G401.6 (cell line): ENCODE measurements at regions not wholly inside any gene's neighbourhood (a gene's known extent, or its start where the extent isn't known, plus 50 kb on each side); places are given as distances from the start of the nearest gene placed in this dataset.
"Not testable (repeated sequence)": the region's sequence is repeated elsewhere in the genome, so short reads cannot be mapped to it uniquely, and the experiment has no call there.

Experiments used
- FAIRE-seq: peaks from 2 replicates; lab custom pipeline; 2012; peaks lifted over from hg19 to GRCh38; lab: Jason Lieb, UNC

DNA sequence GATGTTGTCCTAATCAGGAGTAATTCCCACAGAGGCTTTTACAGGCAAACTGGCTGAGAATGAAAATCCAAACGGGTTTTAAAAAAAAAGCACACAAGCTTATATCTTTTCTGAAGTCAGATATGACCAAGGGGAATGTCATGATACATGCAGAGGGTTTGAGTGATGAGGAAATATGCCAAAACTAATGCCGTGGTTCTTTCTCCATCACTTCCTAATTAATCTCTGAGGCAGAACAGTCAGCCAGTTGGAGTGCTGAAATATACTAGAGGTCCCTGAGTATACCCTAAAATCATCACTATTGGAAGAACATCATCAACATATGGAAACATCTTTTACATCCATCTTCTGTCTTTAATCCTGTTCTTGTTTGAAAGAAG, 160.8 kb upstream of the FAR2 start:
- no peak for FAIRE-seq

DNA sequence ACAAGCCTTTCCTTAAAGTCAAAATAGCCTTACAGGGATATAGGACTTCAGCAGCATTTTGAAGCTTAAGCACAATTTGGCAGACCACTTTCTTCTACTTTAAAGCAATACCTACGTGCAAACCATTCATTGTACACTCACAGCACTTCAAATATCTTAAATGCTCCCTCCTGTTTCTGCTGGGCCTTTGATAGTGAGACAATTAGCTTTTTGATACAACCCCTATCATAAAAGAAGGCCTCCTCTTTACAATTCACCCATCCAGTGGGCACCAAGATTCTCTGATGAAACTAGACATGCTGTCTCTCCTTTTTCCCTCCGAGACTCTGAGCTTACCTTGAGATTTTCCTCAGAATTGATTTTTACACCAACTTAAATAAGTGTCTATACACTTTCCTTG, 157.5 kb upstream of the FAR2 start:
- no peak for FAIRE-seq

DNA sequence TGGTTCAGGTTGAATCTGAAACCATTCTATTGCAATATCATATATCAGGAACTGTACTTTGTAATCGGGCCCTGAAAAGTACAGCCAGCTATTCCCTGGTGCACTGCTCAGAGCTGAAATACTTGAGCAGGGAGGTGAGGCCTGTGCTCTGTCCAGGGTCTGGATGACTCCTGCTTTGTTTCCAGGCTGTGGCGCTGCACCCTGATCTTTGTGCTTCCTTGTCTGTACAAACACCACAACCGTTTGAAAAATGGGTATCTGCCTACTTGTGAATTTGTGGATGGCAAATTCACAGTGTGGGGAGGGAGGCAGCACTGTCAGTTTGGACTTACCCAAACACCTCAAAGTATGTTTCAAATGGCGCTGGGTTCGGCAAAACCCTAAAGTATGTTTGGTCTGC, 155.4 kb upstream of the FAR2 start:
- no peak for FAIRE-seq

GRCh38 chr12:28994179-28994715, 154.8 kb upstream of the FAR2 start:
- FAIRE-seq = no peak

DNA sequence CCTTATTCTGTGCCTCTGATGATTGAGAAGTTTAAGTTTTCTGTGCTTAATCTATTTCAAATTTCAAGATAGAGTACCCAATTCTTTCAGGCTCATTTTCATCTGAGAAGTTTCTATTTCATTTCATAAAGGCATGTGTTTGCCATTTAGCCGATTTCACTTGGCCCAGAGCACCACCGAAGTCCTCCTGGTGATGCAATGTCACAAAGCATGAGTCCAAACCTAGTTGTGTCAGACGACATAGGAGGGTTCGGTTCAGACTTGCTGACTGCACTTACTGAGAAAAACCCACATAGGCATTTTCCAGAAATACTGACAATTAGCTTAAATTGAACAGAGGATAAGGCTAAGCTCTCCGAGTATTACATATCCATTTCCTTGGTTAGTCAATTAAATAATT, 152.4 kb upstream of the FAR2 start:
- no peak for FAIRE-seq

GRCh38 chr12:28998662-28999120, 150.4 kb upstream of the FAR2 start:
- no peak for FAIRE-seq

- no peak for FAIRE-seq
Observed at GRCh38 chr12:29004066-29004935, 144.8 kb upstream of the FAR2 start.

DNA sequence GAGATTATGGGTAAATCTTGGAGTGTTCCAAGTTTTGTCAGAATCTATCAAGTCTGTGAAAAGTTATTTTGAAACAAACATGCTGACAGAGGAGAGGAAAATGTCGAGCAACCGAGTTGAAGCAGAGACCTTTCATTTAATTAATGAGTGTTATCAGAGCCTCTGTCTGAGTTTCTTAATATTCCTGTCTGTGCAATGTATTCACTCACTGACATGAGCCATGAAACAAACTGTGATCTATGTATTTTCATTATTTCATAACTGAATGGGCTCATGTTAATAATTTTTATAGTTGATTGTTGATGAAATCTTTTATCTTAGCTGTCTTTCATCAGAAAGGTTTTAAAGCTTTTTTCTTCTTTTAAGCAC, 144.2 kb upstream of the FAR2 start:
- no peak for FAIRE-seq

- FAIRE-seq = no peak
Observed at GRCh38 chr12:29008786-29009185, 140.3 kb upstream of the FAR2 start.

DNA sequence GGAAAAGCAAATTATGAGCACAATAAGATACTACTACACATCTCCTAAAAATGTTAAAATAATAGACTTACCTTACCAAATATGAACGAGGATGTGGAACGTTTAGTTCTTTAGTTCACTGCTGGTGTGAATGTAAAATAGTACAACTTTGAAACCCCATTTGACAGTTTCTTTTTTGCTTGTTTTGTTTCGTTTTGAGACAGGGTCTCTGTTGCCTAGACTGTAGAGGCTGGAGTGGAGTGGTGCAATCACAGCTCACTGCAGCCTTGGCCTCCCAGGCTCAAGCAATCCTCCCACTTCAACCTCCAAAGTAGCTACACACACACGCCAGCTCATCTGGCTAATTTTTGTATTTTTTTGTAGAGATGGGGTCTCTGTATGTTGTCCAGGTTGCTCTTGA, 136.4 kb upstream of the FAR2 start:
- no peak for FAIRE-seq

- FAIRE-seq = not testable (repeated sequence)
Observed at GRCh38 chr12:29017532-29017931, 131.5 kb upstream of the FAR2 start.

GRCh38 chr12:29023436-29024076, 125.5 kb upstream of the FAR2 start:
- FAIRE-seq = no peak

- FAIRE-seq = no peak
Observed at GRCh38 chr12:29024117-29024516, 125.0 kb upstream of the FAR2 start.

GRCh38 chr12:29025937-29026336, 123.1 kb upstream of the FAR2 start:
- FAIRE-seq = no peak

- no peak for FAIRE-seq
Observed at GRCh38 chr12:29026419-29026818, 122.7 kb upstream of the FAR2 start.

DNA sequence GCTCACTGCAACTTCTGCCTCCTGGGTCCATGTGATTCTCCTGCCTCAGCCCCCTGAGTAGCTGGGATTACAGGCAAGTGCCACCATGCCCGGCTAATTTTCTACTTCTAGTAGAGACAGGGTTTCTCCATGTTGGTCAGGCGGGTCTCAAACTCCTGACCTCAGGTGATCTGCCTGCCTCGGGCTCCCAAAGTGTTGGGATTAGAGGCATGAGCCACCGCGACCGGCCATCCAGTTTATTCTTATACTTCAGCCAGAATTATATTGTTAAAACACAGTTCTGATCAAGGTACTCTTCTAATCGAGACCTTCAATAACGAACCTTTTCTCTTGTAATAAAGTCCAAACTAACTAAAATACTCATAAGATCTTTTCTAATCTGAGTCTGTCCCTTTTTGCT, 119.6 kb upstream of the FAR2 start:
- FAIRE-seq = not testable (repeated sequence)

GRCh38 chr12:29030006-29030405, 119.1 kb upstream of the FAR2 start:
- FAIRE-seq = no peak

GRCh38 chr12:29032446-29032845, 116.6 kb upstream of the FAR2 start:
- no peak for FAIRE-seq

DNA sequence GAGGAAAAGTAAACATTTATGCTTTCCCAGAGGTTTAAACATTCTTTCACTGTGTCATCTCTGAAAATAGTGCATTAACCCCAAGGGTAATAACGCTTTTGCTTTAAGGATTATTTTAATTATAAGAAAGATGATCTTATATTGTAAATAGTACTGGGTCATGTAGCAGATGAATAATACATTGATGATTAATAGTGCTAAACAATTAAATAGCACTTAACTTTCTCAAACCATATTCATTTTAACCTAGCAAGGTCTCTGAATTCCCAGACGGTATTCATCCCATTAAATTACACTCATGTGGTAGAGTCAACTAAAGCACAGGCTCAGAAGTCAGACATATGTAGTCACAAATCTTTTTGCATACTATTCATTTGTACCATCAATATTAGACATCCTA, 115.6 kb upstream of the FAR2 start:
- no peak for FAIRE-seq

GRCh38 chr12:29035112-29035511, 114.0 kb upstream of the FAR2 start:
- no peak for FAIRE-seq

- FAIRE-seq = no peak
Observed at GRCh38 chr12:29039013-29039412, 110.1 kb upstream of the FAR2 start.

- FAIRE-seq = no peak
Observed at GRCh38 chr12:29041621-29042020, 107.5 kb upstream of the FAR2 start.

GRCh38 chr12:29043069-29043468, 106.0 kb upstream of the FAR2 start:
- FAIRE-seq = no peak

- FAIRE-seq = no peak
Observed at GRCh38 chr12:29044799-29045198, 104.3 kb upstream of the FAR2 start.
